ENCODE measurements at regions not wholly inside any gene's neighbourhood (a gene's known extent, or its start where the extent isn't known, plus 50 kb on each side); places are given as distances from the start of the nearest gene placed in this dataset.

- TF ChIP-seq EP300 (IDR thresholded peaks at IDR 0.05) (no peak), CTCF (IDR thresholded peaks at IDR 0.05) (no peak), POLR2A (IDR thresholded peaks at IDR 0.05) (no peak)
Observed at GRCh38 chr13:64477146-64477545, 2753.0 kb downstream of the PCDH9 start.

All from suprapubic skin (tissue), 3 donors.